B cell (primary cell): ENCODE measurements at regions not wholly inside any gene's neighbourhood (a gene's known extent, or its start where the extent isn't known, plus 50 kb on each side); places are given as distances from the start of the nearest gene placed in this dataset.

Experiments
- CTCF ChIP-seq: fragments of 200-600 bp; IDR thresholded peaks from one replicate; pipeline ENCODE4 v1.8.0; 2022; ENCODE audit warnings: antibody characterized with exemption, mild to moderate bottlenecking
- EZH2 ChIP-seq: IDR thresholded peaks from 2 replicates; pipeline ENCODE4 v1.6.1; 2012; ENCODE audit warnings: borderline replicate concordance, low read depth, mild to moderate bottlenecking, moderate library complexity, low read length; ENCODE audit not compliant: insufficient read depth, poor library complexity, severe bottlenecking

DNA sequence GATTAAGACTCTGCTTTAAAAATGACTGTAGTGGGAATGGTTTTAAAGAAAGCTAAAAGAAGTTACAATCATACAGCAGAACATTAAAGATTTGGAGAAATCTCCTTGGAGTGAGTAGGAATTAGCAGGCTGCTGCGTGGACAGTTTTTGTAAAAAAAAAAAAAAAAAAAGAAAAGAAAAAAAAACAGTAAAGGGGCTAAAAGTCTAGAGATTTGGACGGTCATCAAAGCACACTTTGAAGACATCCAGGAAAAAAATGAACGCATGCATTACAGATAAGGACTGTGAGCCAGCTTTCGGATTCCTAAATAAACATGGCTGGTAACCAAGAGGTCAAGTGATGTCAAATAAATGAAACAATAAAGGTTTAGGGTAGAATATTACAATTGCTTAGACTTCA, 1700.6 kb downstream of the PCDH9 start:
- TF ChIP-seq CTCF (no peak), EZH2 (no peak)
